Superior temporal gyrus (tissue), 1 donor: ENCODE measurements at regions not wholly inside any gene's neighbourhood (a gene's known extent, or its start where the extent isn't known, plus 50 kb on each side); places are given as distances from the start of the nearest gene placed in this dataset.

ENCODE experiments used
- DNase-seq: peaks from one replicate; pipeline ENCODE4 v3.0.0-alpha.2; 2016; ENCODE audit errors: extremely low spot score

DNA sequence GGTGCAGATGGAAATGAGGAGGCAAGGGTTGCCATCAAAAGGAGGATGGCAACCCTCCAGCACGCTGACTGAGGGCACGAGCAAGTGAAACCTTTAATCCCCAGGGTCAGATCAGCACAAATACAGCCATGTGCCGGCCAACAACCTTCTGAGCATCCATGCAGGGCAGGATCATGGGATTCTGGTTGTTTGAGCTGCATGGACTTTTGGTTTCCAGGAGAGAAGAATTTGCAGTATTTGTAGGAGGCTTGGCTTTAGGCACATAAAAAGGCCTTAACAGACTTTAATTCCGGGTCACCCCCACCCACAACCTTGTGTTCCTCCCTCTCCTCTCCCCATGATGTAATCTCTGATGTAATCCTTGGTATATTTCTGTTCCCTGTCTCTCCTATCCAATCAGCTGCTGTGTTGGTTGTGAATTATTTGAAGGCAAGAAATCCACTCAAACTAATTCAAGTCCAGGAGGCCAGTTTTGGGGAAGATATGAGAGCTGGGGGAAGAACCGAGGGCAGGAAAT lies 254.3 kb downstream of the SHQ1 start:
- DNase-seq, result no peak

DNA sequence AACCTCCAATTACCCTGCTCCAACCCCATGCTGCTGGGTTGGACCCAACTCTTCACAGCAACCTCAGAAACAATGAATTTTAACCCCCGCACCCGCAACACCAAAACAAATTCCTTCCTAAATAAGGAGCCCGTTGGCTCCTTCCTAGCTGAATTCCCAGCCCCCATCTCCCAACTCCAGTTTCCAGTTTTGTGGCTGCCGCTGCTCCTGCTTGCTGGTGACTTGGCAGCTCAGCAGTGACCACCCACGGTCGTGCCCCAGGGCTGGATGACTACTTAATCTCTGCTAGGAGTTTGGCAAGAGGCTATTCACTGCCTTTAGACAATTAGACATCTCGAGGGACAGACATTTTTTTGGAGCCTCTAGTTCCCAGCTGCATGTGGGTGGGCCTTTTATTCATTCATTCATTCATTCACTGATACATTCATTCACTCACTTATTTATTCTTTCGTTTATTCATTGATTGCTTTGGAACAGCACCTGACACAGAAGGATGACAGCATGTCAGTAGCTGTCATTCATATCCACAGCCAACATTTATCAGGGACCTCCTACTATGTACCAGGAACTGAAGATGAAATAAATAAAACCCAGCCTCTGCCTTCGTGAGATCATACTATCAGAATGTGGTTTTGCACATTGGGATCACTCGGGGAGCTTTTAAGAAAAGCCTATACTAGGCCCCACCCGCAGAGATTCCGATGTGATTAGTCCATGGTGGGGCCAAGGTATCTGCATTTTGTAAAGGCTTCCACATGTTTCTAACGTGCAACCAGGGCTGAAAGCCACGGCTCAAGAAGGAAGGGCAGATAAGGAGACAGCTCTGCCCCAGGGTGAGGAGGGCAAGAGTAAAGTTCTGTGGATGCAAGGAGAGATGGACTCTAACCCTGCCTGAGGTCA lies 256.5 kb downstream of the SHQ1 start:
- no peak for DNase-seq

DNA sequence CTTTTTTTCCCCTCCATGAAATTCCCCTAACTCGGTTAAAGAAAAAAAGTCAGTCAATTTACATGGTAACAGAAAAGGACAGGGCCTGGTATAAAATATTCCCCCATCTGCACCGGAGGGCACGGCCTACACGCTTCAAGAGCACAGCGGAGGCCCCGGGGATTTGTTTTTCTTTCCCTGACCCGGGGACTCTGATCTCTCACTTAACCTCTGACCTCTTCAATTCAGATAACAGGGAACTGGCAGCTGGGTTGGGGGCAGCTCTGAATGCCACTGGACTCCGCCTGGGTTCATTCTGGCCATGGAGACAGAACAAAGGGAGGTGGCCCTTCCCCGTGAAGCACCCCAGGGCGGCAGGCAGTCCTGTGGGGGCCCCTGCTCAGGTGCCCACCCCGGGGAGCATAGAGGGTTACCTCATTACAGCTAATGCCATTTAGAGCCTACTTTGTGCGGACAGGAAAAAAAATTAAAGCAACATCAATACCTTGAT lies 257.5 kb downstream of the SHQ1 start:
- no peak for DNase-seq

DNA sequence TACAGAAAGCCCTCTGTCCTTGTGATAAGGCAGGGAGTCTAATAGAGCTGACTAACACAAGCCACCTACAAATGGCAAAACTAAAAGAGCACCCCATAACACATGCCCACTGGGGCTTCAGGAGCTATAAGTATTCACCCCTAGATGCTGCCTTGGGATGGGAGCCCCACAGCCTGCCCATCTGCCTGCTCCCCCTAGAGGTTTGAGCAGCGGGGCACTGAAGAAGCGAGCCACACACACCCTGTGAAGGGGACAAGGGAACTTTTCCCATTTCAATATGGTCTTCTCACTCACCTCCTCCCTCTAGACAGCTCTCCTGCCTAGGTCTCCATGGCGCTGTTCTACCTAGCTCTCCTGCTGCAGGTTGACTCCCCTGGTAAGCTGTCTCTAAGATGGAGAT lies 261.0 kb downstream of the SHQ1 start:
- DNase-seq, result no peak

DNA sequence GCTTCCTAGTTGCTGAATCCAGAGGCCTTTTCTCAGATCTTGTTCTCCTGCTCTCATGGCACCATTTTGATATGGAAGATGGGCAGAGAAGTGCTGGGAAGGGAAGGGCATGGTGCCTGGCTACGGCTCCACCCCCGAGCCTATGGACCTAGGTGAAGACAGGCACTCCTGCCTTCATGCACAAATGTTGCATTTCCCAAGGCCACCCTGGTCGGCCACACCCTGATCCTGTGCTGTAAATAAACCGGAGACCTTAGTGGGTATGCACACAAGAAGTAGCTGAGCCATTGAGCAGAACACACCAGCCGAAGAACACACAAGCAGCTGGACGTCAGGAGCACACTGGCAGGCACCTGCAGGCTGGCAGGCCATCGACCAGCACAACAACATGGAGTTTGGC lies 261.6 kb downstream of the SHQ1 start:
- DNase-seq, result no peak

DNA sequence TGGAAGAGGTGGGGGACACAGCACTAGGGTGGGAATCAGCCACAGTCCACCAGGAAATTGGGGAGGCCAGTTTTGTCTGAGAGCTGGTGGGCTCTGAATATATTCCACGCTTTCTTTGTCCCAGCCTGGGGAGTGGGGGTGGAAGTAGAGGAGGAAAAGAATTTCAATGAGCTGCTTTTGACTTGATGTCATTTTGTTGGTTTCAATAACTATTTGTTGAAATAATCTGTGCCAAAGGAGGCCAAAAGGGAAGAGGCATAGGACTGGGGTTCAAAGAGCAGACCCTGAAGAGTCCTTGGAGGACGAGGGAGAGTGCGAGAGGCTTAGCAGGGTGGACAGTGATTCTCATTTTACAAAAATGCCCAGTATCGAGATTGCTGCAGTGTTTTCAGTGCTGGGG lies 262.3 kb downstream of the SHQ1 start:
- no peak for DNase-seq

DNA sequence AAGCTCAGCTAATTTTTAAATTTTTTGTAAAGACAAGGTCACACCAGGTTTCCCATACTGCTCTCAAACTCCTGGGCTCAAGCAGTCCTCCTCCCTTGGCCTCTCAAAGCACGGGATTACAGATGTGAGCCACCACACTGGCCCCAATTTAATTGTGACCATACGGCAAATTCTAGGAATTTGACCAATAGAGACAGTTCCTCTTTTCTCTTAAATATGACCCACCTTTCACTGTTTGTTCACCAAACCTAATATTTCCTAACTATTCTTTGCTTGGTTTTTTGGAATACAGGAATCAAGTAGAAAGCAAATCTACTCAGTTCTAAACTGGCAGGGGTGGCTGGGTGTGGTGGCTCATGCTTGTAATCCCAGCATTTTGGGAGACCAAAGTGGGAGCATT lies 264.0 kb downstream of the SHQ1 start:
- no peak for DNase-seq

DNA sequence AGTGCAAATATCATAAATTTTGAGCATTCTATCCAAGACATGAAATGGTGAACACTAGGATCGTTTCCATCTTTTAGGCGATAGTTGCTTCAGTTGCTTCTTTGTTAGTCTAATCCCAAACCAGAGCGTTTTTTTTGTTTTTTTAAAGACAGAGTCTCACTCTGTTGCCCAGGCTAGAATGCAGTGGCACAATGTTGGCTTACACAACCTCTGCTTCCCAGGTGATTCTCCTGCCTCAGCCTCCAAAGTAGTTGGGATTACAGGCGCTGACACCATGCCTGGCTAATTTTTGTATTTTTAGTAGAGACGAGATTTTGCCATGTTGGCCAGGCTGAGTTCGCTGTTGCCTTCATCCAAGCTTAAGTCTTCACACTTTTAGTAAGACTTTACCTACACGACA lies 265.3 kb downstream of the SHQ1 start:
- DNase-seq, result no peak

DNA sequence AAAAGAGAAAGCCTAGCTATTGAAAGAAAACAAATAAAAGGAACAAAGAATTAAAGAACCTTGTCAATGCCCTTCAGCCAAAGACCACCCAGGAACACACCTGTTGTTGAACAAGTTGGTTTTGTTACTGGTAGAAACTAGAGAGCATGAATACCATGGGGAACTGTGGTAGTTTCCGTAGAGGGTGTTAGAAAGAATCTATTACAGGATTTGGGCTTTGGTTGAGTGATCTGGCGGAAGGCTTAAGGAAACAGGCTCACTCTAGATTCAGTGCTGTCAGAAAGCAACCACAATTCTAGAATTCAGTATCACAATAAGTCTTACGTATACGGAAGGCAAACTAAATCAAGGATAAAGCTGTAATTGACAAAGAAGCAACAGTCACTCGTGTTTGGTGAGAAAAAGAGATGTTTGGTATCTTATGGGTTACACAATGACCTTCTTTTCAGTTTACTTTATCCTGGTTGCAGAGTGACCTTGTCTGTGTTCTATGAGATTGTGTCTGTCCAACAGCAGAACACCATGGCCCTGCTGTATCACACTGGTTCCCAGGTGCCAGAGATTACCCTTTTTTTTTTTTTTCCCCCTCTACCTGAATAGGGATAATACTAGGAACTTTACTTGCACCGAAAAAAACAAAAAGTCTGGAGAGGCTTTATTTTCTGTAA lies 265.9 kb downstream of the SHQ1 start:
- no peak for DNase-seq

DNA sequence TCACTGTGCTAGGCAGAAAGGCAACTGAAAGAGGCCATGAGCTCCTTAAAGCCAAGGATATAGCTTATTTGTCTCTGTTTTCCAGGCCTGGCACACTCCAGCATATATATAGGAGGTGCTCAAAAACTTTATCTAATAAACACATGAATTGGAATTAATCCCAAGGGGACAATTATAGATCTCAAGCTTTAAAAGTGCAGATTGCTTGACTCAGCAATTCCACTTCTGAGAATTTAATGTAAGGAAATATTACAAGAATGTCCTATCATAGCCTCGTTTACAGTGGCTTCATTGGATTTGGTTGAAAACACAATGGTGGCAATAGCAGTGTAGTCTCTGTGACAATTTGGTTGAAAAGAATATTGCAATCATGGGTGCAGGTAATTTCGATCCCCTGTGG lies 267.3 kb downstream of the SHQ1 start:
- DNase-seq, result no peak

DNA sequence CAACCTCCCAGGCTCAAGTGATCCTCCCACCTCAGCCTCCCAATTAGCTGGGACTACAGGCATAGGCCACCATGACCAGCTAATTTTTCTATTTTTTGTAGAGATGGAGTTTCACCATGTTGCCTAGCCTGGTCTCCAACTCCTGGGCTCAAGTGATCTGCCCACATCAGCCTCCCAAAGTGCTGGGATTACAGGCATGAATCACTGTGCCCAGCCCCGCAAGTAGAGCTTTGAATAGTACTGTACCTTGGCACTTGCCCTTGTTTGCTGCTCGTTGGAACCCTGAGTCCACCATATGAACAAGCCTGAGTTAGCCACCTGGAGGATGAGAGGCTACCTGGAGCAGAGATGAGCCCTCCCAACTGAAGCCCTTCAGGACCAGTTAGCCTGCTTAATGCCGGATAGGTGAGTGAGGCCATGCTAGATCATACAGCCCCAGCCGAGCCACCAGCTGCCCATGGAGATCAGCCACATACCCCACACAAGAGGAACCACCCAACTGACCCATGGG lies 267.9 kb downstream of the SHQ1 start:
- no peak for DNase-seq

DNA sequence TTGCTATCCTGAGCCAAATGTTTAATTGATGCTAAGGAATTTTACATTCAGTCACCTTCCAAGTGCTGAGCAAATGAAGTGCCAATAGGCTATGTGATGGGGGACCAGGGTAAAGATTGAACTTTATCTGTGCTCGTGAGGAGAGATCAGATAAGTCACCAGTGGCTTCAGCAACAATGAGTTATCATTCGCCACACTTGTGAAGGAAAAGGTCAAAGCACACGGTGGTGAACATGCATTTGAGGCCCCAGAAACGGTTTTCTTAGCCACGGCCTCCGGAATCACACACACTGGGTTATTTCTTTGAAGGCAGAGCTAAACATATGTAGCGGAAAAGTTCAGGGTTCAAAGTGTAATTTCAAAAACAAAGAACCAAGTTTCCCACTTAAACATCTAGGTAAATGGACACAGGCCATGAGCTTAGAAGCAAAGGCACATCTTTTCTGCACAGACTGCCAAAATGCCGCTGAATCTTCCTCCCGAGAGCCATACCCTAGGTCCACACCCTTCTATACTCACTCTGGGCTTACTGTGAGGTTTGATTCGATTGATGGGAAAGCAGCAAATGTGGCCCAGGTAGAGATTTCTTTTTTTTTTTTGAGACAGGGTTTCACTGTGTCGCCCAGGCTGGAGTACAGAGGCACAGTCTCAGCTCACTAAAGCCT lies 268.5 kb downstream of the SHQ1 start:
- DNase-seq, result no peak

DNA sequence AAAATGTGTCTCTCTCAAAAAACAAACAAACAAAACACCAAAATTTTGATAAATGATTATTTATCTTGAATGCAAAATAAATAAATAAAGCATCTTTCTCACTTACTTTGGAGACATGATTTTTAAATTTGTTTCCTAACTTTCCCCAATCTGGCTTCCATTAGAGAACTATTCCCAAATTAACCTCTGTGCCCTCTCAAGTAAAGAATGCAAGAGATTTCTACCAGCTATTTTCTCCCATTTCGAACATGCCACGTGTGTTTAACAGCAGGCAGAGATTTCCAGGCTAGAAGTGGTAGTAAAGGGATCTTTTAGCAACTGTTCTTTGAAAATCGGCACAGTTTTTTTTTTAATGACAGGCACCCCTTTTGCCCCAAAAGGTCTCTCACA lies 269.1 kb downstream of the SHQ1 start:
- no peak for DNase-seq

DNA sequence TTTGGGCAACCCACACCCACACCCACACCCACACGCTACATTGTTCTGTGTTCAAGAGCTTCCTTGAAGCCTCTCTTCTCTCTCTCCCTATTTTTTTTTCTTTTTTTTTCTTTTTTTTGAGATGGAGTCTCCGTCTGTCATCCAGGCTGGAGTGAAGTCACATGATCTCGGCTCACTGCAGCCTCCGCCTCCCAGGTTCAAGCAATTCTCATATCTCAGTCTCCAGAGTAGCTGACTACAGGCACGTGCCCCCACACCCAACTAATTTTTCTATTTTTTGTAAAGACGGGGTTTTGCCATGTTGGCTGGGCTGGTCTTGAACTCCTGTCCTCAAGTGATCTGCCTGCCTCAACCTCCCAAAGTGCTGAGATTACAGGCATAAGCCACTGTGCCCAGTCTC lies 271.1 kb downstream of the SHQ1 start:
- no peak for DNase-seq

DNA sequence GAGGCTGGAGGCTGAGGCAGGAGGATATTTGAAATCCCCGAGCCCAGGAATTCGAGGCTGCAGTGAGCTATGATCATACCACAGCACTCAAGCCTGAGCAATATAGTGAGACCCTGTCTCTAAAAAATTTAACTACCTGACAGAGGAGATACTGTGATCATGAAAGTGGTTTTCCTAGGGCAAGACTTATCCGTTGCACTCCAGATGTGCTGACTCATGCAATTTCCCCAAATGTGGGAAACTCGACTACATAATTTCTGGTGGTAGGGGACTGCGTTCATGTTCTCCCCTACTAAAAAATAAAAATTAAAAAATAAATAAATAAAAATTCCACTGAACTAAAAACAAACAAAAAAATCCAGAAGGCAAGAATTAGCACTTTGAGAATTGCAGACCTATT lies 271.7 kb downstream of the SHQ1 start:
- no peak for DNase-seq

DNA sequence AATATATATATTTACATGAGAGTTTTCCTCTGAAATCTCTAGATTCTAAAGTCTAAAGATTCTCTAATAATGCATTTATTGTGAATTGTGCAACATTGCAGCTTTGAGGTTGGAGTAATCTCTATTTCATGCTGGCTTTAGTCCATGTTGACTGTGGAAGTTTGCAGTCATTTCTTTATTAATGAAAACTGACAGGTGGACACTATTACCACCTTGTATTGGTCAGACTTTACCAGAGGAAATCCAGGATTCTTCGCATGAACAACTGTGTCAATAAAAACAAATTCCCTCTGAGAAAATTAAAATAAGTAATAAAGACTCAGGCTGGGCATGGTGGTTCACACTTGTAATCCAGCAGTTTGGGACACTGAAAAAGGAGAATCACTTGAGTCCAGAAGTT lies 274.1 kb downstream of the SHQ1 start:
- DNase-seq, result no peak

DNA sequence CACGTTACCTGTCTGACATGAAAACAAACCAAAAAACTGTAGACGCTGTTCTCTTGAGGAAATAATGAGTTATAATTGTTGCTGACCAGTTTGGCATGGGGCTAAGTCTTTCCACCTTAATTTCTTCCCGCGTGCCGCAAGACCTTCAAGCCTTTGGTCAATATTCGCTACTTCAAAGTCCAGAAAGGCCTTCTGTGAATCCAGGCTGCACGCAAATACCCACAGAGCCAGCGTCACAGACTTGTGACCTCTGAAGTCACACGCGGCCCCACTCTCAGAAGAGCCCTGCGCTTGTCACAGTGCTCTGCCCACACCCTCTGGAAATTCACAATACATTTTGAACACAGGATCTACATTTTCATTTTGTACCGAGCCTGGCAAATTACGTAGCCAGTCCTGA lies 275.2 kb downstream of the SHQ1 start:
- DNase-seq, result no peak

DNA sequence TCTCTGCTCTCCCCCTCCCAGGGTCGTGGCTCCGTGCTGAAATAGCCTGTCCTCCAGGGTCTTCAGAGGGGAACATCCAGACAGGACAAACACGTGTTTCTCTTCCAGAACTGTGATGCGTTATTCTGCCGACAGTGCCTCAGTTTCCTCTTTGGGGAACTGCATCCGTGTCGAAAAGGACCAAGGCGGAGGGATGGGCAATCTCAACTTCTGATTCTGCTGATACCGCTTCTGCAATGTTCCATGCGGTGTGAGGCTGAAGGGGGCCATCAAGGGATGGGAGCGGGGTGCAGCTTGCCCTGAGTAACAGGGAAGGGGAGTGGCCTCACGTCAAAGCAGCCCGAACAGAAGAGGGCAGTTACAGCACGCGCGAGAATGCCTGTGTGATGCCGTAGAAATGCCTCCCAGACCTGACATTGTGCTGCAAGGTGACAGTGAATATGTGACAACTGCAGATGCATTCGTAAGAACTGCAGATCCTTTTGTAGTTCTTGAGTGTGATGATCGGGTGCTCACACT lies 275.7 kb downstream of the SHQ1 start:
- no peak for DNase-seq

DNA sequence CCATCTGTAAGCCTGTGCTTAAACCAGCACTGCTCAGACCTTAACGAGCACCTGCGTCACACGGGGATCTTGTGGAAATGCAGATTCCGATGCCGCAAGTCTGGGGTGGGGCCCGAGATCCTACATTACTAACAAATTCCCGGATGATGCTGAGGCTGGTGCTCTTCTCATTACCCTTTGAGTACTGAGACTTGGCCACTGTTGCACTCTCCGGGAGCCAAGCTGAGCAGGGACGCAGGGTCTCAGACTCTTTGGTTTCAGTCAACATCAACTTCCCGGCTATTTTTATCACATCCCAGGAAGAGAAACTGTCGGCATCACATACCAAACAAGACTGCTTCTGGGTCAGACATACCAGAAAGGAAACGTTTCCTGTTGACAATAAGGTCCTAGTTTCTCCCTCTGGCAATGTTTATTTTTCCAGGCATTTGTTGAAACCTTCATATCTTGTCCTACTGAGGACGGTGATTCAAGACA lies 276.6 kb downstream of the SHQ1 start:
- DNase-seq, result no peak

DNA sequence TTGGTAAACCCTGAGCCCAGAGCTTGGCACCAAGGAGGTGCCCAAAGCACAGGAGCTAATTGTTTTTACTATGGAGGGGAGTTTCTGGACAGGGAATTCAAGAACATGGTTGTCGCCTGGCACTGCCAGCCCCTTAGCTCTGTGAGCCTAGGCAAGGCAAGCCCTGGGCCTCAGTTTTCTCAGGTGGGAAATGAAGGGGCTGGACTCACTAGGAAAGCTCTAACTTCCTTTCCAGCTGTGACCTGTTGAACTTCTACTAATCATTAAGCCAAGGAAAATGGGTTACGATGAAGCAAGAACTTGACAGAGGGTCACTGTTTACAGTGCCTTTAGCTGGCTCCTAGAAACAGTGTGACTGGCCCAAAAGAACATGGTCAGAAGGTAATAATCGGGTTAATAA lies 277.2 kb downstream of the SHQ1 start:
- DNase-seq, result no peak

DNA sequence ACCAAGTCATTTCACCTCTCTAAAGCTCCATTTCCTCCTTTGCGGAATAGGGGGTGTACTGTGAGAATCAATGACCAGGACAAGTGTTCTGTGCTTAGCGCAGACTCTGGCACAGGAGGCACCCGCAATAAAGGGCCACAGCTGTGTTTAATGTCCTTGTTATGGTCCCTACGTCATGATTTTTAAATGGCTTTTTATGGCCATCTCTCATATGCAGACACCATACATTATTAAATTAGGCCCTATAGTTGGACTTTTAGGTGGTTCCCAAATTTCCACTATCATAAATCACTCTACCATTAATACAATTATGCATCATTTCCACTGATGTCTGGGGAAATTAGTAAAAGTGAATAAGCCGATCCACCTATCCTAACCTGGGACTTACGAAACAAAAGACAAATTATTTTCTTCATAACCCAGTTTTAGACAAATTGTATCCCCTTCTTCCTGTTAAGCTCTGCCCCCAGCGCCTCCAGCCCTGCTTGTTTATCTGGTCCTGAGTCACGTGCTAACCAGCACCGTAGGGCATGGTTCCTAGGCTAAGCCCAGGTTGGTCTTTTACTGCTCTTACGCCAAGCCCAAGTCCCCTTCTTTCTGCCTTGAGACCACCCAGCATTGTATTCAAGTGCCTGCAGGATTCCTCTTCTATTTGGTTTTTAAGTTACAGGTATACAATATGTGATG lies 278.3 kb downstream of the SHQ1 start:
- DNase-seq, result no peak
